CD14-positive monocyte (primary cell): ENCODE measurements at regions not wholly inside any gene's neighbourhood (a gene's known extent, or its start where the extent isn't known, plus 50 kb on each side); places are given as distances from the start of the nearest gene placed in this dataset.

ENCODE experiments used
- DNase-seq, 3 donors: peaks; one replicate each; pipeline ENCODE4 v3.0.0-alpha.2; 2011 to 2022
- H2AFZ ChIP-seq: 2 replicates; pipeline ENCODE4 v1.6.0; 2012; ENCODE audit warnings: mild to moderate bottlenecking, low read depth, low read length, inconsistent platforms; ENCODE audit not compliant: insufficient read depth, poor library complexity, severe bottlenecking
- H3K27ac ChIP-seq, 2 donors: 1 replicate in 1 of 2; 2 replicates in 1 of 2; pipeline ENCODE4 v1.5.1; 2012 to 2013; ENCODE audit warnings: low read length in 2 of 2, control low read depth in 1 of 2, inconsistent platforms in 1 of 2, low read depth in 1 of 2, mild to moderate bottlenecking in 1 of 2
- H3K27me3 ChIP-seq, 2 donors: one replicate each; pipeline versions ENCODE4 v1.6.0 to v1.6.1; 2011 to 2013; ENCODE audit warnings: low read length in 2 of 2; ENCODE audit not compliant: control insufficient read depth in 2 of 2, insufficient read depth in 2 of 2
- H3K36me3 ChIP-seq, 2 donors: replicated peaks in 1 of 2; 1 replicate in 1 of 2; 2 replicates in 1 of 2; pipeline versions ENCODE4 v1.5.1 to v1.6.1; 2012 to 2013; ENCODE audit warnings: low read length in 2 of 2, control low read depth in 1 of 2, inconsistent platforms in 1 of 2, mild to moderate bottlenecking in 1 of 2; ENCODE audit not compliant: insufficient read depth in 2 of 2, control insufficient read depth in 1 of 2
- H3K4me1 ChIP-seq, 2 donors: 1 replicate in 1 of 2; 2 replicates in 1 of 2; pipeline versions ENCODE4 v1.5.1 to v1.6.1; 2012 to 2013; ENCODE audit warnings: low read length in 2 of 2, control low read depth in 1 of 2, inconsistent platforms in 1 of 2, mild to moderate bottlenecking in 1 of 2, moderate library complexity in 1 of 2; ENCODE audit not compliant: insufficient read depth in 2 of 2, control insufficient read depth in 1 of 2
- H3K4me2 ChIP-seq: replicated peaks from 2 replicates; pipeline ENCODE3; 2012; ENCODE audit warnings: low read length, moderate library complexity, mild to moderate bottlenecking; ENCODE audit not compliant: poor library complexity, severe bottlenecking; ENCODE audit errors: extremely low read depth
- H3K4me3 ChIP-seq, 3 experiments: fragments of 200-600 bp in 1 of 3; sonication (generic) in 1 of 3; replicated peaks in 1 of 3; 1 replicate in 2 of 3; 2 replicates in 1 of 3; pipeline ENCODE4 v1.5.1; 2011 to 2013; ENCODE audit warnings: low read length in 3 of 3, mild to moderate bottlenecking in 3 of 3, control low read depth in 2 of 3, low read depth in 2 of 3, inconsistent platforms in 1 of 3, moderate library complexity in 1 of 3
- H3K79me2 ChIP-seq: 2 replicates; pipeline ENCODE4 v1.6.0; 2012; ENCODE audit warnings: mild to moderate bottlenecking, control low read depth, inconsistent platforms, low read length, moderate library complexity; ENCODE audit not compliant: insufficient read depth
- H3K9ac ChIP-seq: 2 replicates; pipeline ENCODE4 v1.6.0; 2017; ENCODE audit warnings: low read length, mild to moderate bottlenecking; ENCODE audit not compliant: insufficient read depth, poor library complexity, severe bottlenecking
- H3K9me3 ChIP-seq, 2 donors: replicated peaks in 1 of 2; 1 replicate in 1 of 2; 2 replicates in 1 of 2; pipeline versions ENCODE4 v1.5.1 to v1.6.1; 2012 to 2013; ENCODE audit warnings: low read length in 2 of 2, control low read depth in 1 of 2; ENCODE audit not compliant: control insufficient read depth in 1 of 2, insufficient read depth in 1 of 2
- H4K20me1 ChIP-seq: 2 replicates; pipeline ENCODE4 v1.6.0; 2012; ENCODE audit warnings: mild to moderate bottlenecking, low read length, control low read depth, moderate library complexity; ENCODE audit not compliant: insufficient read depth
- H3K27ac Mint-ChIP-seq, 7 donors: one replicate each; pipeline ENCODE4 v1.8.0; 2020; ENCODE audit warnings: mild to moderate bottlenecking in 7 of 7, mixed read lengths in 7 of 7, moderate library complexity in 6 of 7, inconsistent platforms in 2 of 7
- H3K27me3 Mint-ChIP-seq, 3 donors: one replicate each; pipeline ENCODE4 v1.8.0; 2021 to 2022; ENCODE audit warnings: low read depth in 3 of 3, mild to moderate bottlenecking in 3 of 3, mixed read lengths in 3 of 3, moderate library complexity in 3 of 3, inconsistent platforms in 1 of 3
- H3K36me3 Mint-ChIP-seq, 2 donors: one replicate each; pipeline ENCODE4 v1.8.0; 2020; ENCODE audit warnings: mixed read lengths in 2 of 2, inconsistent platforms in 1 of 2, mild to moderate bottlenecking in 1 of 2
- H3K4me1 Mint-ChIP-seq: one replicate; pipeline ENCODE4 v1.8.0; 2020; ENCODE audit warnings: mild to moderate bottlenecking, mixed read lengths
- H3K4me3 Mint-ChIP-seq, 2 donors: one replicate each; pipeline ENCODE4 v1.8.0; 2020; ENCODE audit warnings: mild to moderate bottlenecking in 2 of 2, mixed read lengths in 2 of 2, moderate library complexity in 1 of 2
- H3K9me3 Mint-ChIP-seq, 7 donors: one replicate each; pipeline ENCODE4 v1.8.0; 2020 to 2022; ENCODE audit warnings: mixed read lengths in 7 of 7, mild to moderate bottlenecking in 6 of 7, moderate library complexity in 6 of 7, inconsistent platforms in 2 of 7
- WGBS: methylation state at CpG from one replicate; pipeline ENCODE4 v1.1.5; 2013; ENCODE audit warnings: missing lambda C conversion rate; ENCODE audit not compliant: insufficient coverage; 5-methylcytosine and 5-hydroxymethylcytosine counted together
- intact Hi-C, 2 donors: fragments of 100-400 bp; cut with micrococcal nuclease; formaldehyde crosslinking; loops; one replicate each; pipeline versions ENCODE4 v1.15.0 to v1.15.1; 2023
- TF ChIP-seq, protein P1 (sequence below): fragments of 200-600 bp; IDR thresholded peaks from one replicate; pipeline ENCODE4 v1.8.0; 2022; ENCODE audit warnings: antibody characterized with exemption, mild to moderate bottlenecking

DNA sequence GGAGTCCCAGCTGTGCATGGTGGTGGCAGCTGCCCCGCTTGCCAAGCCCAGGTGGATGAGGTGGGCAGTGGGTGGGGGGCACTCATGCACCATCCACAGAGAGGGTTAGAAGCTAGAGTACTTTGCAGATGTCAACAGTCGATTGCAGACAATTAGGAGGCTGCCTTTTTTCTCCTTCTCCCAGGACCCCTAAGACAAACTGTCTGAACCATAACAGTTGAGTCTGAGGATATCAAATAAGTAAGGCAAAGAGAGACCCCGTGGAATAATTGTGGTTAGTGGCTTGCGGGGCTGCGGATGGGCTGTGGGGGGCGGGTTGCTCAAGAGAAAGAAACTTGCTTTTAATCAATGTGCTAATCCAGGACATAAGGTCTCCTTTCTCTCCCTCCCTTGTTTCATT, 926.2 kb downstream of the VRK1 start:
- Histone ChIP-seq H4K20me1 (no peaks in the 10 kb centered on the region), H2AFZ (no peak overlapping the region), H3K9ac (no peak overlapping the region), H3K27ac (no peak overlapping the region), H3K4me1 (peaks cover 8 to 9% of the 10 kb centered on the region in 2 donors), H3K27me3 (no peaks in the 10 kb centered on the region), H3K79me2 (no peaks in the 10 kb centered on the region), H3K4me2 (no peak overlapping the region), H3K9me3 (no peaks in the 10 kb centered on the region), H3K4me3 (no peak overlapping the region), H3K36me3 (no peaks in the 10 kb centered on the region)
- H3K4me3 Mint-ChIP-seq: no peak overlapping the region
- no peaks in the 10 kb centered on the region for H3K36me3 Mint-ChIP-seq
- DNase-seq: no peak
- H3K4me1 Mint-ChIP-seq: peaks cover 16% of the 10 kb centered on the region
- WGBS: 67% methylated on average over 1 of the region's 6 CpGs
- intact Hi-C loops: no loop called here
- H3K27ac Mint-ChIP-seq: no peak overlapping the region
- TF ChIP-seq, protein P1, sequence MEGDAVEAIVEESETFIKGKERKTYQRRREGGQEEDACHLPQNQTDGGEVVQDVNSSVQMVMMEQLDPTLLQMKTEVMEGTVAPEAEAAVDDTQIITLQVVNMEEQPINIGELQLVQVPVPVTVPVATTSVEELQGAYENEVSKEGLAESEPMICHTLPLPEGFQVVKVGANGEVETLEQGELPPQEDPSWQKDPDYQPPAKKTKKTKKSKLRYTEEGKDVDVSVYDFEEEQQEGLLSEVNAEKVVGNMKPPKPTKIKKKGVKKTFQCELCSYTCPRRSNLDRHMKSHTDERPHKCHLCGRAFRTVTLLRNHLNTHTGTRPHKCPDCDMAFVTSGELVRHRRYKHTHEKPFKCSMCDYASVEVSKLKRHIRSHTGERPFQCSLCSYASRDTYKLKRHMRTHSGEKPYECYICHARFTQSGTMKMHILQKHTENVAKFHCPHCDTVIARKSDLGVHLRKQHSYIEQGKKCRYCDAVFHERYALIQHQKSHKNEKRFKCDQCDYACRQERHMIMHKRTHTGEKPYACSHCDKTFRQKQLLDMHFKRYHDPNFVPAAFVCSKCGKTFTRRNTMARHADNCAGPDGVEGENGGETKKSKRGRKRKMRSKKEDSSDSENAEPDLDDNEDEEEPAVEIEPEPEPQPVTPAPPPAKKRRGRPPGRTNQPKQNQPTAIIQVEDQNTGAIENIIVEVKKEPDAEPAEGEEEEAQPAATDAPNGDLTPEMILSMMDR: no peak
- peaks cover 0 to 3% (median 0%) of the 10 kb centered on the region in 7 donors for H3K9me3 Mint-ChIP-seq
- H3K27me3 Mint-ChIP-seq: peaks cover 0 to 5% (median 4%) of the 10 kb centered on the region in 3 donors

- H3K9me3 ChIP-seq: no peaks in the 10 kb centered on the region
- peak overlapping the region; percentile 36 for H3K4me2 ChIP-seq
- H3K4me3 ChIP-seq: no peak overlapping the region
- no peaks in the 10 kb centered on the region for H4K20me1 ChIP-seq
- no peak for DNase-seq
- H3K27ac Mint-ChIP-seq: peak overlapping the region in 1 of 7 donors; percentile 51
- H3K36me3 ChIP-seq: no peaks in the 10 kb centered on the region
- no peaks in the 10 kb centered on the region for H3K36me3 Mint-ChIP-seq
- peaks cover 0 to 5% (median 4%) of the 10 kb centered on the region in 3 donors for H3K27me3 Mint-ChIP-seq
- intact Hi-C loops: no loop called here
- no peaks in the 10 kb centered on the region for H3K27me3 ChIP-seq
- H3K79me2 ChIP-seq: no peaks in the 10 kb centered on the region
- no peak overlapping the region for H3K9ac ChIP-seq
- H3K4me1 Mint-ChIP-seq: peaks cover 16% of the 10 kb centered on the region
- 64% methylated on average over 2 of the region's 7 CpGs for WGBS
- TF ChIP-seq, protein P1: no peak
- peaks cover 0 to 3% (median 0%) of the 10 kb centered on the region in 7 donors for H3K9me3 Mint-ChIP-seq
- H3K4me1 ChIP-seq: peaks cover 8 to 9% of the 10 kb centered on the region in 2 donors
- H3K4me3 Mint-ChIP-seq: peak overlapping the region in 1 of 2 donors; percentile 76
- H3K27ac ChIP-seq: no peak overlapping the region
- H2AFZ ChIP-seq: peak overlapping the region; percentile 61
These were observed 926.6 kb downstream of the VRK1 start for GRCh38 chr14:97723819-97724218.
